CD4-positive, alpha-beta T cell (primary cell): ENCODE measurements at regions not wholly inside any gene's neighbourhood (a gene's known extent, or its start where the extent isn't known, plus 50 kb on each side); places are given as distances from the start of the nearest gene placed in this dataset.

Experiments used
- ATAC-seq: fragments of 200-7000 bp; cut with Tn5 transposase; one replicate; pipeline ENCODE4 v1.10.0; 2022; ENCODE audit warnings: mild to moderate bottlenecking; ENCODE audit not compliant: poor library complexity
- CTCF ChIA-PET: fragments of 350-600 bp; sonication (Branson Sonifier 250); formaldehyde crosslinking; loops from one replicate; lab custom pipeline; 2021; ENCODE audit warnings: antibody characterized with exemption, inconsistent platforms; lab: Charles Lee
- POLR2A ChIA-PET: fragments of 350-600 bp; sonication (Branson Sonifier 250); formaldehyde crosslinking; loops from one replicate; lab custom pipeline; 2021; ENCODE audit warnings: antibody characterized with exemption, inconsistent platforms; lab: Charles Lee
- DNase-seq, 14 experiments: peaks; one replicate each; pipeline ENCODE4 v3.0.0-alpha.2; 2013 to 2020; ENCODE audit warnings: mixed read lengths in 2 of 14
- H3K27ac ChIP-seq, 2 donors: one replicate each; pipeline versions ENCODE4 v1.5.1 to v1.7.0; 2013; ENCODE audit warnings: low read length in 2 of 2, low read depth in 1 of 2, mild to moderate bottlenecking in 1 of 2
- H3K27me3 ChIP-seq, 2 experiments: 1 replicate in 1 of 2; 2 replicates in 1 of 2; pipeline versions ENCODE4 v1.6.1 to v1.7.0; 2013; ENCODE audit warnings: low read length in 2 of 2, control low read depth in 1 of 2, mild to moderate bottlenecking in 1 of 2, moderate library complexity in 1 of 2; ENCODE audit not compliant: insufficient read depth in 2 of 2, control insufficient read depth in 1 of 2
- H3K36me3 ChIP-seq: one replicate; pipeline ENCODE4 v1.6.1; 2013; ENCODE audit warnings: low read length, control low read depth; ENCODE audit not compliant: insufficient read depth
- H3K4me1 ChIP-seq: one replicate; pipeline ENCODE4 v1.6.1; 2013; ENCODE audit warnings: low read length, control low read depth; ENCODE audit not compliant: insufficient read depth
- H3K4me3 ChIP-seq: one replicate; pipeline ENCODE4 v1.5.1; 2013; ENCODE audit warnings: mild to moderate bottlenecking, low read length, moderate library complexity
- H3K9me3 ChIP-seq, 2 experiments: 1 replicate in 1 of 2; 2 replicates in 1 of 2; pipeline versions ENCODE4 v1.6.1 to v1.7.0; 2013; ENCODE audit warnings: low read length in 2 of 2, mild to moderate bottlenecking in 2 of 2, control low read depth in 1 of 2, moderate library complexity in 1 of 2; ENCODE audit not compliant: control insufficient read depth in 1 of 2, insufficient read depth in 1 of 2
- H3K27ac Mint-ChIP-seq: one replicate; pipeline ENCODE4 v1.8.0; 2020; ENCODE audit warnings: mixed read lengths
- H3K27me3 Mint-ChIP-seq: one replicate; pipeline ENCODE4 v1.8.0; 2021; ENCODE audit warnings: mixed read lengths
- H3K36me3 Mint-ChIP-seq: one replicate; pipeline ENCODE4 v1.8.0; 2021; ENCODE audit warnings: low read depth, mixed read lengths
- H3K4me1 Mint-ChIP-seq: one replicate; pipeline ENCODE4 v1.8.0; 2021; ENCODE audit warnings: low read depth, mixed read lengths
- H3K4me3 Mint-ChIP-seq: one replicate; pipeline ENCODE4 v1.8.0; 2020; ENCODE audit warnings: mild to moderate bottlenecking, mixed read lengths
- H3K9me3 Mint-ChIP-seq: one replicate; pipeline ENCODE4 v1.8.0; 2020; ENCODE audit warnings: mixed read lengths
- intact Hi-C, 2 experiments: fragments of 100-400 bp; cut with DNase I in 1 of 2; cut with micrococcal nuclease in 1 of 2; formaldehyde crosslinking; loops; one replicate each; pipeline versions ENCODE4 v1.15.1 to v1.9.0; 2023 to 2025; cut with DNase I, micrococcal nuclease
- TF ChIP-seq, protein P1 (sequence below): fragments of 200-600 bp; IDR thresholded peaks from one replicate; pipeline ENCODE4 v1.8.0; 2022; ENCODE audit warnings: antibody characterized with exemption, mild to moderate bottlenecking

DNA sequence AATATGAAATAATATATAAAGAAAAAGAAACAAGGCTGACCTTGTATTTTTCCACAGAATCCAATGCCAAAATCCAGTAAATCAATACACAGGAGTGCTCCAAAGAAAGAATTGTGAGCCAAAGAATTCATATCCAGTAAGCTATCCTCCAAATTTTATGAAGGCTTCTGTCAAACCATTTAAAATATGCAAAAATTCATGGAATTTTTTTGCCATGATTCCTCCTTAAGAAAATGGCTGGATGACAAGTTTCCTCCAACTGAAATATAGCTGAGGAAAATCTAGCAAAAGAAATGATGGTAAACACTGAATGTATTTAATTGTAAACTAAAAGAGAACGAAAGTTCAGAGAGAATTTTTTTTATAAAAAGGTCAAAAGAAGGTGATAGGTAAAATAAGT lies 290.3 kb downstream of the UBE3D start:
- TF ChIP-seq, protein P1, sequence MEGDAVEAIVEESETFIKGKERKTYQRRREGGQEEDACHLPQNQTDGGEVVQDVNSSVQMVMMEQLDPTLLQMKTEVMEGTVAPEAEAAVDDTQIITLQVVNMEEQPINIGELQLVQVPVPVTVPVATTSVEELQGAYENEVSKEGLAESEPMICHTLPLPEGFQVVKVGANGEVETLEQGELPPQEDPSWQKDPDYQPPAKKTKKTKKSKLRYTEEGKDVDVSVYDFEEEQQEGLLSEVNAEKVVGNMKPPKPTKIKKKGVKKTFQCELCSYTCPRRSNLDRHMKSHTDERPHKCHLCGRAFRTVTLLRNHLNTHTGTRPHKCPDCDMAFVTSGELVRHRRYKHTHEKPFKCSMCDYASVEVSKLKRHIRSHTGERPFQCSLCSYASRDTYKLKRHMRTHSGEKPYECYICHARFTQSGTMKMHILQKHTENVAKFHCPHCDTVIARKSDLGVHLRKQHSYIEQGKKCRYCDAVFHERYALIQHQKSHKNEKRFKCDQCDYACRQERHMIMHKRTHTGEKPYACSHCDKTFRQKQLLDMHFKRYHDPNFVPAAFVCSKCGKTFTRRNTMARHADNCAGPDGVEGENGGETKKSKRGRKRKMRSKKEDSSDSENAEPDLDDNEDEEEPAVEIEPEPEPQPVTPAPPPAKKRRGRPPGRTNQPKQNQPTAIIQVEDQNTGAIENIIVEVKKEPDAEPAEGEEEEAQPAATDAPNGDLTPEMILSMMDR = no peak
- Mint-ChIP-seq H3K27me3 (no peaks in the 10 kb centered on the region), H3K27ac (no peak overlapping the region), H3K4me1 (no peaks in the 10 kb centered on the region), H3K36me3 (no peaks in the 10 kb centered on the region), H3K4me3 (no peak overlapping the region), H3K9me3 (no peaks in the 10 kb centered on the region)
- ChIA-PET POLR2A (no interaction called here), CTCF (no interaction called here)
- Histone ChIP-seq H3K4me3 (no peak overlapping the region), H3K9me3 (no peaks in the 10 kb centered on the region), H3K27me3 (no peaks in the 10 kb centered on the region), H3K4me1 (no peaks in the 10 kb centered on the region), H3K36me3 (no peaks in the 10 kb centered on the region), H3K27ac (no peak overlapping the region)
- DNase-seq (no peak), ATAC-seq (no peak)
- intact Hi-C loops = no loop called here

- Mint-ChIP-seq H3K9me3 (no peaks in the 10 kb centered on the region), H3K4me1 (no peaks in the 10 kb centered on the region), H3K27ac (no peak overlapping the region), H3K36me3 (no peaks in the 10 kb centered on the region), H3K4me3 (no peak overlapping the region), H3K27me3 (no peaks in the 10 kb centered on the region)
- H3K27me3 ChIP-seq = no peaks in the 10 kb centered on the region
- ChIA-PET CTCF (no interaction called here), POLR2A (no interaction called here)
- H3K36me3 ChIP-seq = no peaks in the 10 kb centered on the region
- ATAC-seq (no peak), DNase-seq (no peak)
- TF ChIP-seq, protein P1 = no peak
- no peak overlapping the region for H3K27ac ChIP-seq
- intact Hi-C loops = no loop called here
- H3K4me3 ChIP-seq = no peak overlapping the region
- no peaks in the 10 kb centered on the region for H3K9me3 ChIP-seq
- no peaks in the 10 kb centered on the region for H3K4me1 ChIP-seq
Observed at GRCh38 chr6:82775981-82776380, 289.7 kb downstream of the UBE3D start.

DNA sequence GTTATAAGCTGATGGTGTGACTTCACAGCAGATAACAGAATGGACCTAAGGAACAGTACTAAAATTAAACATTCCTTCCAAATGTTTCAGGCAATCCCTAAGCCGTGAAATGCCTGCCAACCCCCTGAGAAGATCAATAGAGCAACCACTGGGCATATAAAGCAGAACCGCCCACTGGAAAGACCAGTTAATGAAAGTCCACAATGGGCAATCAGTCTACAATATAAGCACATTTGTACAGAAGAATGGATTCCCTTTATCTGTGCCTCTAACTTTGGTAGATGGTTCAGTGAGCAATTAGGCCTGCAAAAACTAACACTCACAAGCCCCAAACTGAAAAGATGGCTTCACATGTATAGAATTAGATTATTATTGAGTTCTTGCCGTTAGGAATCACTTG lies 286.6 kb downstream of the UBE3D start:
- POLR2A ChIA-PET = no interaction called here
- Mint-ChIP-seq H3K27me3 (peaks cover 4% of the 10 kb centered on the region), H3K4me3 (no peak overlapping the region), H3K27ac (no peak overlapping the region), H3K36me3 (no peaks in the 10 kb centered on the region), H3K9me3 (no peaks in the 10 kb centered on the region), H3K4me1 (no peaks in the 10 kb centered on the region)
- H3K9me3 ChIP-seq = no peaks in the 10 kb centered on the region
- intact Hi-C loops = no loop called here
- CTCF ChIA-PET = no interaction called here
- DNase-seq (no peak), ATAC-seq (no peak)
- H3K27me3 ChIP-seq = no peaks in the 10 kb centered on the region
- no peak overlapping the region for H3K4me3 ChIP-seq
- H3K36me3 ChIP-seq = no peaks in the 10 kb centered on the region
- no peak overlapping the region for H3K27ac ChIP-seq
- no peaks in the 10 kb centered on the region for H3K4me1 ChIP-seq
- TF ChIP-seq, protein P1 = no peak
